OCI-M1 (cell line): ENCODE measurements at regions not wholly inside any gene's neighbourhood (a gene's known extent, or its start where the extent isn't known, plus 50 kb on each side); places are given as distances from the start of the nearest gene placed in this dataset.
A peak's percentile ranks its signal among the peaks of the same experiment; 100 is the strongest.

Source experiments
- DNase-seq: peaks from one replicate; lab custom pipeline; 2025; lab: John Stamatoyannopoulos, UW

DNA sequence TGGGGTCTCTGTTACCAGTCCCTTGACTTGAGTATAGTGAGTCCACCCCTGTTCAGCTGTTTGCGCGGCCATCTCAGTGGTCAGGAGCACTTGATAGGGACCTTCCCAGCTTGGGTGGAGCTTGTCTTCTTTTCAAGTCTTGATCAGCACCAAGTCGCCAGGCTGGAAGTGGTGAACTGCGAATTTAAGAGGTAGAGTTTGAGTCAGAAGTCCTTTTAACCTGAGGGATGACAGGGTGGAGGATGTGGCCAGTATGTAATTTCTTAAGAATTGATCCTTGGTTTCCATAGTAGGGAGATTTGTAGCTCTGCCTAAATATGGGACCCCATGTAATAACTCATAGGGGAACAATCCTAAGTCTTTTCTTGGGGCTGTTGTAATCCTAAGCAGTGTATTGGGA lies 86.3 kb upstream of the XCR1 start:
- DNase-seq: no peak

- DNase-seq: no peak
These were observed 85.7 kb upstream of the XCR1 start for GRCh38 chr3:46112984-46113383.

- DNase-seq: no peak
These were observed 85.0 kb upstream of the XCR1 start for GRCh38 chr3:46112296-46112695.

- DNase-seq: peak; percentile 97
These were observed 83.6 kb upstream of the XCR1 start for GRCh38 chr3:46110701-46111493.

DNA sequence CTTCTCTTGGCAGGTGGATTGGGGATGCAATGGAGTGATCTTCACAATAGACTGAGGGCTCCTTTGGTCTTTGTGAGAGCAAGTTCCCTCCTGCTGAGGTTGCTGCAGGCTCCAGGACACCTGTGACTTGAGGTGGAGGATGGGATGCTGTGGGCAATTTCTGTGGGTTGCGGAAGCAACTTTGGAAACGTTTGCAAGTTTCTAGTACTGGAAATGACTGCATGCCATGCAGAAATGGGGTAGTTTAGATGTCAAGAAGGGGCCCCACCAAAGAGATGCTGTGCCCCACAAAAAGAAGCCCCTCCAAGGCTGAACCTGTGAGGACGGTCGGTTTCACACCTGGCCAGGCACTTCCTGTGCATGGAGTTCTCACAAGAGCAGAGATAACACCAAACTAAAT lies 80.4 kb upstream of the XCR1 start:
- DNase-seq: no peak

- no peak for DNase-seq
These were observed 78.1 kb upstream of the XCR1 start for GRCh38 chr3:46105306-46105919.

DNA sequence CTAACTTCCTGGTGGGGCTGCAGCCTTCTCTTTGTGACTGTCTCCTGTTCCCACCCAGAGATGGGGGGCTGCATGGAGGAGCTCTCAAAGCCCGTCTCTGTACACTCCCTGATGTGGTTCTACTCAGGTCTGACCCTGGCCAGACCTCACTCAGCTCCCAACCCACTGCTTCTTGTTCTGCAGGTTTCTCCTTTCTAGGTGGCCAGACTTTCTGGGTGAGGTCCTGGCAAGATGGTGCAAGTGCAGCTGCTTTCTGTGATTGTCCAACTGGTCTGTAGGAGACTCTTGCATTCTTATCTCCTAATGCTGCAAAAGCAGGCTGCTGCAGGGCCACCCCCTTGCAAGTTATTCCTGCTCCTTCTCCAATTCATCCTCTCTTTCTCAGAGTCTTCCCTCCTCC lies 77.4 kb upstream of the XCR1 start:
- DNase-seq: no peak

DNA sequence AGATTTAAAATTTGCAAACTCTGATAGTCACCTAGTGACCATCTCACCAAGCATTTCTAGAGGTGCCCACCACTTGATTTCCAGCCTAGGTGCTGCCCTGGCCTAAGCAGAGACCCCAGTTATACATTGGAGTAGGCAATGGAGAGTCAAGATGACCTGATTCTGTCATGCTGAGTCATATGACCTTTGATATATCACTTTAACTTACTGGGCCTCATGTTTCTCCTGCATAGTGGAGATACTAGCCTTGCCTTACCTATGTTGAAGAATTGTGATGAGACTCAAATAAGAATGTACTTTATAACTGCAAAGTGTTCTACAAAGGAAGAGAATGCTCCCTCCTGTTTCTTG lies 75.5 kb upstream of the XCR1 start:
- DNase-seq: no peak

DNA sequence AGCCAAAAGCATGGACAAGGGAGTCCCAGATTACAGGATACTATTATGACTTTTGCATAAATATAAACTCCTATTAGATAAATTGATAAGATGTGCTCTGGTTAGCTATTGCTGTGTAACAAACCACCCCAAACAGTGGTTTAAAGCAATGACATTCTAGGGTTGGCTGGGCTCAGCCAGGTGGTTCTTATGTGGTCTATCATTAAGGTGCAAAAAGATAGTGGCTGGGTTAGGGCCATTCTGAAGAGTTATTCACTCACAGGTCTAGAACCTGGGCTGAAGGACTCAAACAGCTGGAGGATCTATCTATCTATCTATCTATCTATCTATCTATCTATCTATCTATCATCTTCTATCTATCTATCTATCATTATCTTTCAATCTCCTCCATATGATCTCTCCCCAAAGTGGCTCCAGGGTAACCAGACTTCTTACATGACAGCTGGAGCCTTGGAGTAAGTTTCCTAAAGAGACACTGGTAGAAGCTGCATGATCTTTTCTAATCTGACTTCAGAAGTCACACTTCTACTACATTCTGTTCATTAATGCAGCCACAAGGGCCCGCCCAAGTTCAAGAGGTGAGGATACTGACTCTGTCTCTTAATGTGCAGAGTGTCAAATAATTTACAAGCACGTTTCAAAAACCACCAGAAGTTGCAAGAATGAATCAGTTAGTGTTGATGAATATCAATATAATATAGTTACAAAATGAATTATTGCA lies 74.9 kb upstream of the XCR1 start:
- no peak for DNase-seq

- no peak for DNase-seq
These were observed 73.5 kb upstream of the XCR1 start for GRCh38 chr3:46100812-46101211.

GRCh38 chr3:46098319-46098761 lies 71.1 kb upstream of the XCR1 start:
- peak; percentile 87 for DNase-seq

- DNase-seq: peak; percentile 65
These were observed 70.5 kb upstream of the XCR1 start for GRCh38 chr3:46097691-46098241.

GRCh38 chr3:46096781-46097180 lies 69.5 kb upstream of the XCR1 start:
- no peak for DNase-seq

- no peak for DNase-seq
These were observed 69.1 kb upstream of the XCR1 start for GRCh38 chr3:46096336-46096735.

DNA sequence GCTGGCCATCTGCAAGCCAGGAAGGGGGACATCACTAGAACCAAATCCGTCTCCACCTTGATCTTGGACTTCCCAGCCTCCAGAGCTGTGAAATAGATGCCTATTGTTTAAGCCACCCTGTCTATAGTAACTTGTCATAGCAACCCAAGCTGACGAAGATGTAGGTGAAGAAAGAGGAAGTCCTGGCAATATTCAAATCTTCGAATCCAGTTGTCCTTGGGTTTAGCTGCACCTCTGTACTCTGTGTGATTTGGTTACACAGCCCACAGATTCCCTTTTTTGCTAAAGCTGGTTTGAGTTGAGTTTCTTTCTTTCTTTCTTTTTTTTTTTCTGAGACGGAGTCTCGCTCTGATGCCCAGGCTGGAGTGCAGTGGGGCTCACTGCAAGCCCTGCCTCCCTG lies 68.0 kb upstream of the XCR1 start:
- DNase-seq: peak; percentile 71

- no peak for DNase-seq
These were observed 67.2 kb upstream of the XCR1 start for GRCh38 chr3:46094506-46094905.

DNA sequence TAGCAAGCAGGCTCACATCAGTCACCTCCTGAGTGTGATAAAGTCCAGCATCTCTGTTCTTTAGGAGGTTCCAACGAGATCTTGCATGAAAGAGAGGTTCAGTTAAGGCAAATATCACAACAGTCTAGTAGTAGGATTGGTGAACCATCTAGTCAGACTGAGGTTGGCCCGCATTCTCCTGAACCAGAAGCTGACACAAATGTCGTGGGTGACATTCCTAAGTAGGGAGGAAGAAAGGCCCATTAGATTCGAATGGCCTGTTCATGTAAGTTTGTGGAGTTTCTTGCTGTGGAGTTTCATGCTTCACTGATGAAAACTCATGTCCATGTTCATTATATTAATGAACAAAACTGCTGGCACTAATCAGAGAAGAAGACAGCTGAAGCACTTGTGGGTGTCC lies 66.7 kb upstream of the XCR1 start:
- no peak for DNase-seq

- no peak for DNase-seq
These were observed 66.2 kb upstream of the XCR1 start for GRCh38 chr3:46093327-46093942.

- peak; percentile 16 for DNase-seq
These were observed 65.4 kb upstream of the XCR1 start for GRCh38 chr3:46092702-46093080.

- no peak for DNase-seq
These were observed 64.7 kb upstream of the XCR1 start for GRCh38 chr3:46091741-46092701.

- DNase-seq: no peak
These were observed 63.8 kb upstream of the XCR1 start for GRCh38 chr3:46091046-46091445.
